H1 (cell line): ENCODE measurements at regions not wholly inside any gene's neighbourhood (a gene's known extent, or its start where the extent isn't known, plus 50 kb on each side); places are given as distances from the start of the nearest gene placed in this dataset.

Source experiments
- ASH2L ChIP-seq: fragments of 200-600, 300-600 bp; sonication (generic); IDR thresholded peaks from one replicate; pipeline ENCODE4 v1.7.1; 2017; ENCODE audit warnings: low read length
- ATF3 ChIP-seq: IDR thresholded peaks from 2 replicates; pipeline ENCODE4 v1.6.1; 2011; ENCODE audit warnings: low read depth, mild to moderate bottlenecking, low read length; ENCODE audit not compliant: insufficient read depth
- CHD2 ChIP-seq: IDR thresholded peaks from 2 replicates; pipeline ENCODE4 v1.6.1; 2012; ENCODE audit warnings: low read length, improper control_type of control experiment
- GTF2F1 ChIP-seq: IDR thresholded peaks from 2 replicates; pipeline ENCODE4 v1.6.1; 2012; ENCODE audit warnings: low read depth, low read length, improper control_type of control experiment, borderline replicate concordance
- POLR2A ChIP-seq, 2 experiments: IDR thresholded peaks; 1 replicate in 1 of 2; 2 replicates in 1 of 2; pipeline ENCODE4 v1.6.1; 2011; ENCODE audit warnings: low read depth in 2 of 2, low read length in 2 of 2, mild to moderate bottlenecking in 2 of 2; ENCODE audit errors: control extremely low read depth in 1 of 2
- POU5F1 ChIP-seq: IDR thresholded peaks from 2 replicates; pipeline ENCODE4 v1.6.1; 2011; ENCODE audit warnings: low read depth, mild to moderate bottlenecking, low read length, moderate library complexity
- RBBP5 ChIP-seq: IDR thresholded peaks from 2 replicates; pipeline ENCODE4 v1.7.1; 2012; ENCODE audit warnings: low read depth, mild to moderate bottlenecking, inconsistent platforms, low read length, moderate library complexity, borderline replicate concordance
- SIRT6 ChIP-seq: IDR thresholded peaks from one replicate; pipeline ENCODE4 v1.7.1; 2012; ENCODE audit warnings: low read length, inconsistent platforms
- TAF7 ChIP-seq: optimal IDR thresholded peaks from 2 replicates; pipeline ENCODE3; 2011; ENCODE audit warnings: low read depth, mild to moderate bottlenecking, inconsistent platforms, low read length, moderate library complexity, borderline replicate concordance

- TF ChIP-seq ATF3 (no peak), SIRT6 (no peak), POLR2A (IDR thresholded peaks at IDR 0.05; ENCODE audit: control extremely low read depth in 1 of 2, low read depth in 2 of 2, low read length in 2 of 2) (no peak), ASH2L (no peak), POU5F1 (0 out of 2 replicates have a peak, but pooled peaks have one; percentile 22), CHD2 (no peak), GTF2F1 (no peak), RBBP5 (no peak), TAF7 (no peak)
Measured at GRCh38 chr7:155227788-155228458, 69.8 kb upstream of the INSIG1 start (continued).
